ENCODE measurements at regions not wholly inside any gene's neighbourhood (a gene's known extent, or its start where the extent isn't known, plus 50 kb on each side); places are given as distances from the start of the nearest gene placed in this dataset.

- H3K4me3 ChIP-seq (ENCODE audit: low read depth, low read length), result no peak overlapping the region
- DNase-seq (ENCODE audit: low read depth), result no peak
- TF ChIP-seq, protein P1, sequence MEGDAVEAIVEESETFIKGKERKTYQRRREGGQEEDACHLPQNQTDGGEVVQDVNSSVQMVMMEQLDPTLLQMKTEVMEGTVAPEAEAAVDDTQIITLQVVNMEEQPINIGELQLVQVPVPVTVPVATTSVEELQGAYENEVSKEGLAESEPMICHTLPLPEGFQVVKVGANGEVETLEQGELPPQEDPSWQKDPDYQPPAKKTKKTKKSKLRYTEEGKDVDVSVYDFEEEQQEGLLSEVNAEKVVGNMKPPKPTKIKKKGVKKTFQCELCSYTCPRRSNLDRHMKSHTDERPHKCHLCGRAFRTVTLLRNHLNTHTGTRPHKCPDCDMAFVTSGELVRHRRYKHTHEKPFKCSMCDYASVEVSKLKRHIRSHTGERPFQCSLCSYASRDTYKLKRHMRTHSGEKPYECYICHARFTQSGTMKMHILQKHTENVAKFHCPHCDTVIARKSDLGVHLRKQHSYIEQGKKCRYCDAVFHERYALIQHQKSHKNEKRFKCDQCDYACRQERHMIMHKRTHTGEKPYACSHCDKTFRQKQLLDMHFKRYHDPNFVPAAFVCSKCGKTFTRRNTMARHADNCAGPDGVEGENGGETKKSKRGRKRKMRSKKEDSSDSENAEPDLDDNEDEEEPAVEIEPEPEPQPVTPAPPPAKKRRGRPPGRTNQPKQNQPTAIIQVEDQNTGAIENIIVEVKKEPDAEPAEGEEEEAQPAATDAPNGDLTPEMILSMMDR (IDR thresholded peaks at IDR 0.05; ENCODE audit: insufficient read depth, low read depth, low read length, missing control alignments), result no peak
Measured at GRCh38 chr5:174425271-174425963, 299.0 kb upstream of the MSX2 start.

DNA sequence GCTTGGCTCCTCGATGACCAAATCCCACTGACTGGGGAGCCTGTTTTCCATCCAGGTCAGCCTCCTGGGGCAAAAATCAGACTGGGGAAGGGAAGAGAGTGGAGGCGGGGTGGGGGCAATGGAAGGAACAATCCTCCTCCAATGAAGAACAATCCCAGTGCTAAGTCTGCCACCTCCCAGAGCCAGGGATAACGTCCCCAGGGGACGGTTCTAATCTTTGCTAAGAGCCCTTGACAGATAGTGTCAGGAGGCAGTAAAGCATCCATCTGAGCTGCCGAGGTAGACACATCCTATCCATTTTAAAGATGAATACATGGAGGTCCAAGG, 298.5 kb upstream of the MSX2 start:
- no peak overlapping the region for H3K4me3 ChIP-seq (ENCODE audit: low read depth, low read length)
- DNase-seq (ENCODE audit: low read depth), result no peak
- TF ChIP-seq, protein P1 (IDR thresholded peaks at IDR 0.05; ENCODE audit: insufficient read depth, low read depth, low read length, missing control alignments), result no peak

DNA sequence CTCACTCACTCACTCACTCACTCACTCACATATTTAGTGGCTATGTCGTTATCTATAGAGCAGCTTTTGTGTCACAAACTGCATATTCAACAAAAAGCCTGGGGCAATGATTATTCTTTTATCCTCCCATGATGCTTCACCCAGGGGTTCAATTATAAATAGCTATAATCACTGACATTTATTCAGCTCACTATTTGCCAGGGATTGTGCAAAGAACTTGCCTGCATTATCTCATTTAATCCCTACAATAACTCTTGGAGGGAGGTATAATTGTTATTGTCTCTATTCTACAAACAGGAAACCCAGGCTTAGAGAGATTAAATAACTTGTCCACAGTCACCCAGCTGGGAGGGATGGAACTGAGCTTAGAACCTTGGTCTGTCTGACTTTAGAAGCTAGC, 298.0 kb upstream of the MSX2 start:
- TF ChIP-seq, protein P1 (IDR thresholded peaks at IDR 0.05; ENCODE audit: insufficient read depth, low read depth, low read length, missing control alignments), result no peak
- H3K4me3 ChIP-seq (ENCODE audit: low read depth, low read length), result no peak overlapping the region
- no peak for DNase-seq (ENCODE audit: low read depth)

DNA sequence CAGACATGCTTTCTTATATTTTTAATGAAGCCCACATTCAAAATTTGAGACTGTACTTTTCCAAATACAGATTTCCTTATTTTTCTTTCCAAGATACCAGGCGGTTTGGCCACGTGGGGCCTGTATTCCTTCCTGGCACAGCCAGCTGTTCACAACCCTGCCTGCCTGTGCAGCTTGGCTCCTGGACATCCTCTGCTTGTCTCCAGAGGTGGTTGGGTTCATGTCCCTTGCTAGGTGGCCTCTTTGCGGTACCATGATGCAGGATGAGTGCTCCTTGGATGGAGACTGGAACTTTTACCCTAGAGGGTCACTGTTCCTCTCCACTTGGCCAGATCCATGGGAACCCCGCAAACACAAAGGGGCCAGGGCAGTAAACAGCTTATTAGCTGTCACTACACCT, 297.5 kb upstream of the MSX2 start:
- H3K4me3 ChIP-seq (ENCODE audit: low read depth, low read length), result no peak overlapping the region
- TF ChIP-seq, protein P1 (IDR thresholded peaks at IDR 0.05; ENCODE audit: insufficient read depth, low read depth, low read length, missing control alignments), result no peak
- no peak for DNase-seq (ENCODE audit: low read depth)

DNA sequence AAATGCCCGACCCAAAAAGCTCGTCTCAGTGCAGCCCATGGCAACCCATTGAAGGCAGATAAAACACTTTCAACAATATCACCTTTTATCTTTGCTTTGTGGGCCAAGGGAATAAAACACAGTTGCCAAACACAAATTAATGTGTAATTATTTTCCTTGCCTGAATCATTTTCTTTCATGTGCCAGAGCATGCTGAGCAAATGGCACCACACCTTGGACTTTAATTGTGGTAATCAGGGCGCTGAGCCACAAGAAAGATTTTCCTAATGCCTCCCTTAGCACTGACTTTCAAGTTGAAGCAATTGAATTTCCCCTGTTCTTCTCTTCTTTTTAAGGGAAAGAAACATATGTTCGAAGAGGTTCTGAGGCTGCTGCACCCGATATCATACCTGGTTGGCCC, 297.1 kb upstream of the MSX2 start:
- DNase-seq (ENCODE audit: low read depth), result no peak
- no peak overlapping the region for H3K4me3 ChIP-seq (ENCODE audit: low read depth, low read length)
- TF ChIP-seq, protein P1 (IDR thresholded peaks at IDR 0.05; ENCODE audit: insufficient read depth, low read depth, low read length, missing control alignments), result no peak

DNA sequence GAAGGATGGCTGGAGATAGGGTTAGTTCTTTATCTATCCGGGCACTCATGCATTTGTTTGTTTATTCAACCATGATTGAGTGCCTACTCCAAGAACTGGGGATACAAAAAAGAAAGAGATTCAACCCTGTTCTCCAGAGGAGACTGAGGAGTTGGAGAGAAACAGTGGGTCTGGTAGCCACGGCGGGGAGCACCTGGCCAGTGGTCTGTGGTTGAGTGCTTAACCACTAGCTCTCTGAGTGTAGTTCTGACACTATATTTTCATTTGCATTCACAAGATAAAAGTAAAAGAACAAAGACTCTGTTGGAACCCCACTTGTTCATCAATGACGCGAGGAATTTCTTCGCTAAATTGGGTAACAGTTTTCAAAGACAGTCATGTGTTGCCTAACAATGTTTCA, 295.5 kb upstream of the MSX2 start:
- no peak for DNase-seq (ENCODE audit: low read depth)
- TF ChIP-seq, protein P1 (IDR thresholded peaks at IDR 0.05; ENCODE audit: insufficient read depth, low read depth, low read length, missing control alignments), result no peak
- H3K4me3 ChIP-seq (ENCODE audit: low read depth, low read length), result no peak overlapping the region

DNA sequence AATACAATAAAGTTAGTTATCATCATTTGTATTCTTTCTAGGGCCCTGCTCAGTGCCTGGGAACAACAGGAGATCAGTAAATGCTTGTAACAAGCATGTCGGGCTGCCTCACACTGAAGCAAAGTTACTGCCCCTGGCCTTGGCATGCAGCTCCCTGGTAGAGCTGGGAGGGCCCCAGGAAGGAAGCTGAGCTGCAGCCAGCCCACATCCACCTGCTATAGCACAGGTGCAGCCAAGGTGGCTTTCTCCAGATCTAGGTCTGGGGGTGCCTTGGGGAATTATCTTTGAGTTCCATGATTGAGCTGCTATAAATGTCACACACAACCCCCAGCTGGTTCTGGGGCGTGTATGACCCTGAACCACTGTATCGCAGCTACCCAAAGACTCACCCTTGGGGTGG, 293.4 kb upstream of the MSX2 start:
- H3K4me3 ChIP-seq (ENCODE audit: low read depth, low read length), result no peak overlapping the region
- TF ChIP-seq, protein P1 (IDR thresholded peaks at IDR 0.05; ENCODE audit: insufficient read depth, low read depth, low read length, missing control alignments), result no peak
- no peak for DNase-seq (ENCODE audit: low read depth)
